SK-N-SH treated with all-trans-retinoic acid at 6 μM for 48 hours (cell line): ENCODE measurements at regions not wholly inside any gene's neighbourhood (a gene's known extent, or its start where the extent isn't known, plus 50 kb on each side); places are given as distances from the start of the nearest gene placed in this dataset.

ENCODE experiments used
- ARNTL ChIP-seq: fragments of 450-650 bp; formaldehyde crosslinking; IDR thresholded peaks from 2 replicates; pipeline ENCODE4 v1.5.0; 2020; ENCODE audit warnings: low read depth, mild to moderate bottlenecking, moderate library complexity, borderline replicate concordance
- TOX ChIP-seq: fragments of 250-450 bp; sonication (Bioruptor Pico); IDR thresholded peaks from 2 replicates; pipeline ENCODE4 v1.8.0; 2021; ENCODE audit warnings: mild to moderate bottlenecking, moderate library complexity, borderline replicate concordance
- ZFP3 ChIP-seq: fragments of 250-450 bp; sonication (Bioruptor Pico); IDR thresholded peaks from 2 replicates; pipeline ENCODE4 v1.5.0; 2020; ENCODE audit warnings: mild to moderate bottlenecking, moderate library complexity

DNA sequence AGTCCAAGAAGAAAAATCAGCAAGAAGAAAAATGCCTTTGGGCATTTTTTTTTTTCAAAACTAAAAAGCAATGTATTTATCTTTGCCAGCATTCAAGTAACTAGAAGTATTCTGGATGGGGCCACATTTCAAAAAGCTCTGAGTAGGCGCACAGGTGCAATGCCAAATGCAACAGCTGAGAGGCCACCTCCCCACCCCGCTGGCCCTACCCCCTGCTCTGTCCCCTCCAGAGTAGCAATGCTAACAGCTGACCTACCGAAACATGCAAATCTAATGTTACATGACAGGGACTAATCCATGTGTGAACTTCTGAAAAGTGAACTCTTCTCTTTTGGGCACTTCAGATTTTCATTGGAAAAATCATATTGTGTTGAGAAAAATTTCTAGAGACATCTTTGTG is 153.7 kb upstream of the SLC38A2 start:
- TF ChIP-seq ZFP3 (CRISPR knock-in tag) (no peak), ARNTL (CRISPR knock-in tag) (no peak), TOX (CRISPR knock-in tag) (no peak)
